C4-2B (cell line): ENCODE measurements at regions not wholly inside any gene's neighbourhood (a gene's known extent, or its start where the extent isn't known, plus 50 kb on each side); places are given as distances from the start of the nearest gene placed in this dataset.

Experiments
- ZFX ChIP-seq: fragments of 450-650 bp; IDR thresholded peaks from 2 replicates; pipeline ENCODE4 v1.6.1; 2017
- TF ChIP-seq, protein P1 (sequence below): fragments of 450-650 bp; conservative IDR thresholded peaks from 2 replicates; pipeline ENCODE4 v1.5.1; 2017; ENCODE audit warnings: mild to moderate bottlenecking

DNA sequence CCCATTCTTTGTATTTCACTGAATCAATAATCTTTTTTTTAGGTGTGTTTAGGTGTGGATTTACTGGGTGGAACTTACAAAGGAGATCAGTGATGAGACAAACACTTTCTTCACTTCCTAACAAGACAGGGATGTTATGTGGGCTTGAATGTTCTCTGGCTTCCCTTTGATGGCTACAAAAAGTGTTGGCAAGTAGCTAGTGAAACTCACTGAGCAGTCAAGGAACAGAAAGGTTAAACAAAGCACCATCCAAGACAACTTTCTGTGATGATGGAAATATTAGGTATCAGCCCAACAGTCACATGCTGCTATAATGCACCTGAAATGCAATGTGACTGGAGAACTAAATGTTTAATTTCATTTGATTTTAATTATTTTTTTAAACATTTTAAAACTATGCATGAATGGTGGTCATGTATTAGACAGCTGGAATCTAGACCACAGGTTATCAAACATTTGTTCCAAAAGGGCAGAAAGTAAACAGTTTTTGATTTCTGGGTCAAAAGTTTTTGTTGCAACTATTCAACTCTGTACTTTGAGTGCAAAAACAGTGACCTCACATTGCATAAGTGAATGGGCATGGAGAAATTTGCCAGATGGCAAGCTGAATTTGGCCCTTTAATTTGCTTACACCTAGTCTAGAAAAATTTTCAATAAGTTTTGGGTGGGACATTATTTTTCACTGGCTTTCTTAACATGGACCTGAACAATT is 1272.7 kb upstream of the TMEFF2 start:
- TF ChIP-seq, protein P1, sequence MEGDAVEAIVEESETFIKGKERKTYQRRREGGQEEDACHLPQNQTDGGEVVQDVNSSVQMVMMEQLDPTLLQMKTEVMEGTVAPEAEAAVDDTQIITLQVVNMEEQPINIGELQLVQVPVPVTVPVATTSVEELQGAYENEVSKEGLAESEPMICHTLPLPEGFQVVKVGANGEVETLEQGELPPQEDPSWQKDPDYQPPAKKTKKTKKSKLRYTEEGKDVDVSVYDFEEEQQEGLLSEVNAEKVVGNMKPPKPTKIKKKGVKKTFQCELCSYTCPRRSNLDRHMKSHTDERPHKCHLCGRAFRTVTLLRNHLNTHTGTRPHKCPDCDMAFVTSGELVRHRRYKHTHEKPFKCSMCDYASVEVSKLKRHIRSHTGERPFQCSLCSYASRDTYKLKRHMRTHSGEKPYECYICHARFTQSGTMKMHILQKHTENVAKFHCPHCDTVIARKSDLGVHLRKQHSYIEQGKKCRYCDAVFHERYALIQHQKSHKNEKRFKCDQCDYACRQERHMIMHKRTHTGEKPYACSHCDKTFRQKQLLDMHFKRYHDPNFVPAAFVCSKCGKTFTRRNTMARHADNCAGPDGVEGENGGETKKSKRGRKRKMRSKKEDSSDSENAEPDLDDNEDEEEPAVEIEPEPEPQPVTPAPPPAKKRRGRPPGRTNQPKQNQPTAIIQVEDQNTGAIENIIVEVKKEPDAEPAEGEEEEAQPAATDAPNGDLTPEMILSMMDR = no peak
- no peak for TF ChIP-seq ZFX
